ENCODE measurements at regions not wholly inside any gene's neighbourhood (a gene's known extent, or its start where the extent isn't known, plus 50 kb on each side); places are given as distances from the start of the nearest gene placed in this dataset.

GRCh38 chr1:67951014-67951413 lies 99.4 kb downstream of the DIRAS3 start:
- WGBS, result 95% methylated on average over 1 of the region's 1 CpG

GRCh38 chr1:67948151-67949080 lies 102.0 kb downstream of the DIRAS3 start:
- Histone ChIP-seq H3K36me3 (ENCODE audit: control insufficient read depth in 4 of 4, insufficient read depth in 3 of 4, low read depth in 1 of 4, low read length in 3 of 4) (no peaks in the 10 kb centered on the region), H3K9ac (ENCODE audit: low read depth in 1 of 2, low read length in 2 of 2) (no peak overlapping the region), H3K27ac (ENCODE audit: low read depth in 1 of 2, low read length in 2 of 2) (no peak overlapping the region), H3K9me3 (ENCODE audit: control insufficient read depth in 4 of 4, low read length in 3 of 4) (no peaks in the 10 kb centered on the region), H3K27me3 (ENCODE audit: control insufficient read depth in 4 of 4, insufficient read depth in 4 of 4, low read length in 3 of 4) (no peaks in the 10 kb centered on the region), H3K4me3 (ENCODE audit: low read depth in 1 of 3, low read length in 3 of 3) (no peak overlapping the region), H3K4me1 (ENCODE audit: control insufficient read depth in 4 of 4, insufficient read depth in 4 of 4, low read length in 3 of 4) (no peaks in the 10 kb centered on the region)
- no peak for DNase-seq (ENCODE audit: low spot score)
- TF ChIP-seq FOXA1 (IDR thresholded peaks at IDR 0.05), result no peak
- 83% methylated on average over 4 of the region's 4 CpGs for WGBS

More at GRCh38 chr1:67951014-67951413, 99.4 kb downstream of the DIRAS3 start:
- Histone ChIP-seq H3K4me3 (ENCODE audit: low read depth in 1 of 3, low read length in 3 of 3) (no peak overlapping the region), H3K9ac (ENCODE audit: low read depth in 1 of 2, low read length in 2 of 2) (no peak overlapping the region), H3K36me3 (ENCODE audit: control insufficient read depth in 4 of 4, insufficient read depth in 3 of 4, low read depth in 1 of 4, low read length in 3 of 4) (no peaks in the 10 kb centered on the region), H3K27me3 (ENCODE audit: control insufficient read depth in 4 of 4, insufficient read depth in 4 of 4, low read length in 3 of 4) (no peaks in the 10 kb centered on the region), H3K9me3 (ENCODE audit: control insufficient read depth in 4 of 4, low read length in 3 of 4) (no peaks in the 10 kb centered on the region), H3K4me1 (ENCODE audit: control insufficient read depth in 4 of 4, insufficient read depth in 4 of 4, low read length in 3 of 4) (no peaks in the 10 kb centered on the region), H3K27ac (ENCODE audit: low read depth in 1 of 2, low read length in 2 of 2) (no peak overlapping the region)
- DNase-seq (ENCODE audit: low spot score), result no peak
- TF ChIP-seq HNF4G (IDR thresholded peaks at IDR 0.05) (no peak), YY1 (IDR thresholded peaks at IDR 0.05) (no peak), FOXA2 (IDR thresholded peaks at IDR 0.05) (no peak), REST (IDR thresholded peaks at IDR 0.05) (no peak), NR2F2 (IDR thresholded peaks at IDR 0.05) (no peak), HNF4A (conservative IDR thresholded peaks at IDR 0.05) (no peak), TAF1 (conservative IDR thresholded peaks at IDR 0.05) (no peak), ATF3 (IDR thresholded peaks at IDR 0.05) (no peak), GABPA (IDR thresholded peaks at IDR 0.05 in 1 of 2, conservative IDR thresholded peaks at IDR 0.05 in 1 of 2) (no peak)

GRCh38 chr1:67947114-67947513 lies 103.3 kb downstream of the DIRAS3 start:
- H3K4me1 ChIP-seq (ENCODE audit: control insufficient read depth in 4 of 4, insufficient read depth in 4 of 4, low read length in 3 of 4), result no peaks in the 10 kb centered on the region
- H3K9ac ChIP-seq (ENCODE audit: low read depth in 1 of 2, low read length in 2 of 2), result no peak overlapping the region
- 78% methylated on average over 7 of the region's 7 CpGs for WGBS
- TF ChIP-seq ATF3 (IDR thresholded peaks at IDR 0.05) (no peak), TAF1 (conservative IDR thresholded peaks at IDR 0.05) (no peak), FOXA1 (IDR thresholded peaks at IDR 0.05) (no peak), EGR1 (IDR thresholded peaks at IDR 0.05; ENCODE audit: low read depth in 2 of 2) (no peak), CTCF (IDR thresholded peaks at IDR 0.05; ENCODE audit: low read depth, low read length, missing input control) (no peak), RXRA (IDR thresholded peaks at IDR 0.05) (no peak), SP1 (IDR thresholded peaks at IDR 0.05) (no peak), HNF4A (conservative IDR thresholded peaks at IDR 0.05) (no peak), RAD21 (IDR thresholded peaks at IDR 0.05) (no peak), HNF4G (IDR thresholded peaks at IDR 0.05) (no peak), FOXA2 (IDR thresholded peaks at IDR 0.05) (no peak), REST (IDR thresholded peaks at IDR 0.05) (no peak), YY1 (IDR thresholded peaks at IDR 0.05) (no peak)

More at GRCh38 chr1:67947114-67947513, 103.3 kb downstream of the DIRAS3 start:
- H3K27me3 ChIP-seq (ENCODE audit: control insufficient read depth in 4 of 4, insufficient read depth in 4 of 4, low read length in 3 of 4), result no peaks in the 10 kb centered on the region
- H3K4me3 ChIP-seq (ENCODE audit: low read depth in 1 of 3, low read length in 3 of 3), result no peak overlapping the region
- H3K27ac ChIP-seq (ENCODE audit: low read depth in 1 of 2, low read length in 2 of 2), result no peak overlapping the region
- no peaks in the 10 kb centered on the region for H3K36me3 ChIP-seq (ENCODE audit: control insufficient read depth in 4 of 4, insufficient read depth in 3 of 4, low read depth in 1 of 4, low read length in 3 of 4)
- H3K9me3 ChIP-seq (ENCODE audit: control insufficient read depth in 4 of 4, low read length in 3 of 4), result no peaks in the 10 kb centered on the region
- DNase-seq (ENCODE audit: low spot score), result no peak

Measured in liver (tissue), 8 donors.